GM18861 (cell line): ENCODE measurements at regions not wholly inside any gene's neighbourhood (a gene's known extent, or its start where the extent isn't known, plus 50 kb on each side); places are given as distances from the start of the nearest gene placed in this dataset.
"Not testable (repeated sequence)": the region's sequence is repeated elsewhere in the genome, so short reads cannot be mapped to it uniquely, and the experiment has no call there.

ENCODE experiments used
- ATAC-seq: cut with Tn5 transposase; IDR thresholded peaks from one replicate; pipeline ENCODE4 v1.9.1; 2021; ENCODE audit not compliant: unreplicated experiment

DNA sequence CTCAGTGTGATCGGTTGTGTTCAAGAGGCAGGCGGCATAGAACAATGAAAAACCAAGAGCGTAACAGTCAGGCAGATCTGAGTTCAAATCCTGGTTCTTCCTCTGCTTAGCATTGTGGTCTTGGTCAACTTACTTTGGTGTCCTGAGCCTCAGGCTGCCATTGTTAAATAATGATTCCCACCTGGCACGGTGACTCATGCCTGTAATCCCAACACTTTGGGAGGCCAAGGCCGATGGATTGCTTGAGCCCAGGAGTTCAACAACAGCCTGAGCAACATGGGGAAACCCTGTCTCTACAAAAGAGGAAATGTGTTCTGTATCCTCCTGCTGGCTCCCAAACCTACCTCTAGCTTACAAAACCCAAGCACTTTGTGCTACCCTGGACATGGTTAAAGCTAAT is 129.0 kb upstream of the STX18 start:
- ATAC-seq, result no peak

DNA sequence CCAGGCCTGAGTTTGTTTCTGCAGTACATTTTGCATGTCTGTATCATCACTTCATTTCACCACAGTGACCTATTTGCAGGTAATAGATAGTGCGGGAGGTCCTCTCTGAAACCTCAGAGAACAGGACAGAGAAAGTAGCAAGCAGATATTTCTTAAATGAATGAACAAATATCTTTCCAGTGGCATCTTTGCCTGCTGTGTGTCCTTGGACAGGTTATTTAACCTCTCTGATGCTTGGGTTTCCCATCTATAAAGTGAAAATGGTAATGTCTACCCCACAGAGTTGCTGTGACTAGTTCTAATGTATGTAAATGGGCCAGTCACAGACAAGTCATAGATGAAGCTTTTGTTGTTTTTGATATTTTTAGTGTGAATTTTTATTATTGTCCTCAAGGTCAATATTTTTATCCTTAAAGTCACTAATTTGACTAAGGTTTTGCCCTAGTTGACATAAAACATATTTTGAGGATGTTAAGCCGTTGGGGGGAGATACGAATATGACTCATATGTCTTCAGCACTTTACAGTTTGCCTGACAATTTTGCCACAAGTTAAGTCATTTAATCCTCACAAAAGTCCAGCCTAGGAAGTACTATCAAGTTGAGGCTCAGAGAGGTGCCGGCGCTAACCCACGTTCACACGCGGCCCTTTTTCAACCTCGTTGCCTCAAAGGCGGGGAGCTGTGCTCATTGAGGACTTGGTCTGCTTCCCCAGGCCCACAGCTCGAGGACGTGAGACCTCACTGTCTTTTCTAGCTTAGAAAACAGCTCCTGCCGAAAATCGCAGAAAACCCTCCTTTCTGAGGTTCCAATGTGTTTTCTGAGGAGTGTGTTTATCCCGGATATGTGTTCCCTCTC is 126.7 kb upstream of the STX18 start:
- no peak for ATAC-seq

- ATAC-seq, result no peak
Observed at GRCh38 chr4:4667622-4668081, 125.8 kb upstream of the STX18 start.

GRCh38 chr4:4666693-4667621 is 125.1 kb upstream of the STX18 start:
- ATAC-seq, result no peak

DNA sequence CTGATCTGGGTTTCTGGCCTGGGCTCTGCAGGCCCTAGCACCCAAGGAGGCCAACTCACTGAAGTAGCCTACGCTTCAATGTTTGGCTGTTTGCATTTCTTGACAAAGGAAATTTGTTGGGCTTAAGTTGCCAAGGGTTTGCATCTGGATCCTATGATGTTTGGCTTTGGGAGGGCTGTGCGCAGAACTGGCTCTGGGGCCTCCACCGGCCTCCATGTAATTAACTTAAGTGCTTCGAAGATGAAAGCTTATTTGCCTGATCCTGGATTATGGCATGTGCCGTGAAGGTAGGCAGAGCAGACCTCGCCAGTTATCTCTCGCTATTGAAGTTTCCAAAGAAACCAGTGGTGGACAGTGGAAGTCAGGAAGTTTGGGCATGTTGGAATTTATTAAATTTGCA is 124.3 kb upstream of the STX18 start:
- no peak for ATAC-seq

- no peak for ATAC-seq
Observed at GRCh38 chr4:4664234-4664633, 122.4 kb upstream of the STX18 start.

- ATAC-seq, result no peak
Observed at GRCh38 chr4:4663028-4663427, 121.2 kb upstream of the STX18 start.

DNA sequence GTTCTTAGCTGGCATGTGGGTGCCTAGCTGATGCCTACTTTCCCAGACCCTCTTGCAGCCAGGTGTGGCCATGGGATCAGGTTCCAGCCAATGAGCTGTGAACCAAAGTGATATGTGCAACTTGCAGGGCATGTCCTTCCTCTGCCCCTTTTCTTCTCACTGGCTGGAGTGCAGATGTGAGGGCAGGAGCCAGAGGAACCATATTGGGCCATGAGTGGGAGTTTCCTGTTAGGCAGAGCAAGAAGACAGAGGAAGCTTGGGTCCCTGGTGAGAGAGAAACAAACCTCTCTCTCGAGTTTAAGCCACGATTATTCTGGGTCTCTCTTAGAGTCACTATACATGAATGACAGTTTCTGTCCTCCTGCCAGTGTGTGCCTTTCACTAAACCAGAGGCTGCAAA is 120.4 kb upstream of the STX18 start:
- ATAC-seq, result no peak

- ATAC-seq, result no peak
Observed at GRCh38 chr4:4659871-4660651, 118.2 kb upstream of the STX18 start.

GRCh38 chr4:4658052-4658451 is 116.2 kb upstream of the STX18 start:
- no peak for ATAC-seq

GRCh38 chr4:4656977-4657376 is 115.1 kb upstream of the STX18 start:
- no peak for ATAC-seq

DNA sequence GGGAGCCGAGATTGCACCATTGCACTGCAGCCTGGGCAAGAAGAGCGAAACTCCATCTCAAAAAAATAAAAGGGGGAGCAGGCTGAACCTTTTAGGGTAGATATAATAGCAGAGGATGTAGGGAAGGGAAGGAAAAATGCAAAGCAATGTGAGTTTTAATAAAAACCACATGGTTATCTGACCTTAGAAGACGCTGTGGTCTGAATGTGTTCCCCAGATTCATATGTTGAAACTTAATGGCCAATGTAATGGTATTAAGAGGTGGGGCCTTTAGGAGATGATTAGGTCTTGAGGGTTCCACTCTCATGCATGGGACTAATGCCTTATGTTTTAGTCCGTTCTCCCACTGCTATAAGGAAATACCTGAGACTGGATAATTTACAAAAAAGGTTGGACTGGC is 114.1 kb upstream of the STX18 start:
- no peak for ATAC-seq

DNA sequence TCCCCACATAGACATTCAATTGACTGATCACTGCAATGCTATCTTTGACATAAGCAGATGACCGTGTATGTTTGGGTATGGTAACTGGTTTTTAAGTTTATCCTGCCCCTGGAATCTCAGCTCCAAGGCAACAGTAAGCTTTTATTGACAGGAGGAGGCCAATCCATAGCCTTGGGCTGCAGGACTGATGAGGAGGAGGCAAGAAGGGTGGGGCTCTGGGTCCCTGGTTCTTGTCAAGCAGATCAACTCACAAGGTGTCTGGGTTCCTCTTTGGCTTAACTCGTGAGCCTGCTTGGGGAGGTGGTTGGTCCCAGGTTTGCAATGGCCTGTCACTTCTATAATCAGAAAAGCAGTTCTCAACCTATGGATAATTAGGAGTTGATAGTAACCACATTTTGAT is 113.2 kb upstream of the STX18 start:
- no peak for ATAC-seq

DNA sequence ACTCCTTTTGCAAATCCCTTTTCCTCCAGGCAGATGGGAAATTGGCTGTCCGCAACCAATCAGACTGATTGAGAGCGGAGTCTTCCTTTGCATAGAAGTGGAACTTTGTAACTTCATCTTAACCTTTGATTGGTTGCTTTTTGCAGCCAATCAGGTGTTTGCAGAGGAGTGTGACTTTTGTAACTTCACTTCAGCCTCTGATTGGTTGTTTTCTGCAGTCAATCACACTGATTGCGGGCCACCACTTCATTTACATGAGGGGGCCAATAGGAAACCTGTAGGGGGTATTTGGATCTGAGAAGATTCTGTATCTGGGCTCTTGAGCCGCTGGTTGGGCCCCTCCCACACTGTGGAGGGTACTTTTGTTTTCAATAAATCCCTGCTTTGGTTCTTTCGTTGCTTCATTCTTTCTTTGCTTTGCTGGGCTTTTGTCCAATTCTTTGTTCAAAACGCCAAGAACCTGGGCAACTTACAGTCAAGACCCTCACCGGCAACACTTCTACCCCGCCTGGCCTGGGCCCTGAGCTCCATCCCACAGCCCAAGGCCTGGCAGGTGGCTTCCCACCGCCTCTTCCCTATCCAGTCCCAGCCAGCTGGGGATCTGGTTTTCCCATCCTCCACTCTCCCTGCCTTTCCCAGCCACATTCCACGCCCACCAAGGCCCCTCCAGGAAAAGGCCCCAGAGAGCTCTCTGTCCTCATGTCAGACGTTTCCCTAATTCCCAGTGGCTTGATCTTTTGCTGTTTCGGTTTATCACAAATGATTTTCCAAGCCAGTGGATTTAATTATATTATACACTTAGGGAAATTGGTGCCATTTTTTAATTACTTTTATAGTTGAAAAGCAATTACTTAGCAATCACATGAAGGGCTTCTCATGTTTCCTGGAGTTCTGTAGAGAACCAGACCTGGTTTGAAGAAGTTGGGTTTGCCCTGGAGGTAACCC is 110.2 kb upstream of the STX18 start:
- ATAC-seq, result no peak

- no peak for ATAC-seq
Observed at GRCh38 chr4:4647041-4647440, 105.2 kb upstream of the STX18 start.

GRCh38 chr4:4645743-4646142 is 103.9 kb upstream of the STX18 start:
- no peak for ATAC-seq

- not testable (repeated sequence) for ATAC-seq
Observed at GRCh38 chr4:4644277-4644676, 102.4 kb upstream of the STX18 start.

DNA sequence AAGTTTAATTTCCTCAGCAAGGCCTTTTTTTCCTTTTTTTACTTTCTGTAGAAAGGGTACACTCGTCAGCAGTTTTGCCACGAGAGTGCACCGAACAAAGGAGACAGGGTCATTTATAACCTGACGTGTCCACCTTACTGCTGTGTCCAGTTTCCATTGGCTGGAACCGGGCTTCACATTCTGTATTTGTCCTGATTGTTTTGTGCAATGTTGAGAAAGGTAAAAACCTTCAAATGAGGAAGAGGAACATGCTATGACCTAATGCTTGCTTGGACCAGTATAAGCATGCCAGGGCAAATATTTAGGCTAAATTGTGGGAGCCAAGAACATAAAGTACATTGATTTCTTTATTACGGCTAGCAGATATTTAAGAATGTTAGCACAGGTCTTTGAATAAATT is 101.9 kb upstream of the STX18 start:
- ATAC-seq, result not testable (repeated sequence)

DNA sequence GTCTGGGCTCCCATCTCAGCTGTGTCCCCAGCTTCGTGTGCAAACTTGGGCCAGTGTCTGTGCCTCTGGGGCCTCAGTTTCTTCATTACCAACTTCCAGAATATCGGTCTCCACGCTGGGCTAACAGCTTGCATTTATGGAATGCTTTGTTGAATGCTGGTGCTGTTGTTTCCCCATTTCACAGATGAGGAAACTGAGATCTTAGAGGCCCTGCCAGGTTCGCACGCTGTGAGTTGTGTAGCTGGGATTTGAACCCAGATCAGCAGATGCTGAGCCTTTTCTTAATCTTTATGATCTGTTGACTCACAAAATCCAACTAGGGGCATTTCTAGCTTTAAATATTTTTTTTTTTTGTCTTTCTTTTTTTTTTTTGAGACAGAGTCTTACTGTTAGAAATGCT is 101.5 kb upstream of the STX18 start:
- ATAC-seq, result no peak

- ATAC-seq, result no peak
Observed at GRCh38 chr4:4642496-4643000, 100.7 kb upstream of the STX18 start.
